AG08395 (cell line): ENCODE measurements at regions not wholly inside any gene's neighbourhood (a gene's known extent, or its start where the extent isn't known, plus 50 kb on each side); places are given as distances from the start of the nearest gene placed in this dataset.

ENCODE experiments used
- DNase-seq: peaks from one replicate; pipeline ENCODE4 v3.0.0; 2012; ENCODE audit warnings: mixed read lengths, low spot score

GRCh38 chr1:195934817-195935553 lies 673.3 kb downstream of the KCNT2 start:
- no peak for DNase-seq

DNA sequence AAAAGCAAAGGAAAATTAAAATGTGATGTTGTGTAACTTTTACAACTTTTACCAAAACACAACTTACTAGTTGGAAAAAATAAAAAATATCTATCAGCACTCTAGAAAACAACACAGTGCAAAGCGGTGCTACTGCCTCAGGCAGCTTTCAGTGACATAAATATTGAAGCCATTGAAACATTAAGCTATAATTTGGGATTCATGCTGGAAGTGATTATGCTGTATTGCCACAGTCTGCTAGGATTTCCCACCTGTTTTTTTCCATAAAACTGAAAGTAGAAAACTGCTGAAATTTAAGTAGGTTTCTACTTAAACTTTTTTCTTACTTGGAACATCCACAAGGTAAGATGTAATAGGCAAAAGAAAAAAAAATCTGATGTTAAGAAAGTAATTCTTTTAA lies 674.4 kb downstream of the KCNT2 start:
- no peak for DNase-seq

- no peak for DNase-seq
These were observed 692.4 kb downstream of the KCNT2 start for GRCh38 chr1:195915826-195916225.

DNA sequence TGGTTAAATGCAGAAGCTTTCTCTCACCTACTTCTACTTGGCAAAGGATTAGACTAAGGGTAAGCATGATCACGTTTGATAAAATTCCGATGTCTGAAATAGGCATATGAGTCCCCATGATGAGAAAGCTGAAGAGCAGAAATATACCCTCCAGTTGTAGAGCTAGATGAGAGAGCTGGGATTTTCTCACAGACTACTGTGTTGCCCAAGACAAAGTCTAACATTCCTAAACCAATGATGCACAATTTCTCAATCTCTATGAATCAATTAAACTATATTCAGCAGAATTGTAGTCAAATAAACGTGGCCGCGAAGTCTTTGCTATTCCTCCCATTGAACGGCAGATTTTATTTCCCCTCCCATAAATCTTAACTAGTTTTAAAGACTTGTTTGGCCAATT lies 699.2 kb downstream of the KCNT2 start:
- DNase-seq, result no peak

GRCh38 chr1:195908121-195908520 lies 700.1 kb downstream of the KCNT2 start:
- peak; percentile 12 for DNase-seq

- no peak for DNase-seq
These were observed 705.0 kb downstream of the KCNT2 start for GRCh38 chr1:195903203-195903602.

DNA sequence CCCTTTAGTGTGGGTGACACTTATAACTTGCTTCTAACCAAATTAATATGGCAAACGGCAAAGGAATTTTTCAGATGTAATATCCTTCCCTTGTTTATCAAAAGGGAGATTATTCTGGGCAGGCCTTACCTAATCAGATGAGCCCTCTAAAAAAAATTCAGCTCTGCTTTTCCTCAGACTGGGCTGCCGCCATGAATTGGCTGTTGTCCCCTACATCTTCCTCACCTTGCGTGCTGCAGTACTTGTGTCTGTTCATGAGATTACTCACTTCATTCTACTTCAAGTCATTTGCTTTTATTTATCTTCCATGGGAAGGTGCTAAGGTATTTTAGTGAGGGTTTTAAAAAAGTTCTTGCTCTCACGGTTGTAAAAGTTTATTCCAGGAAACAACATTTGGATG lies 705.5 kb downstream of the KCNT2 start:
- no peak for DNase-seq

DNA sequence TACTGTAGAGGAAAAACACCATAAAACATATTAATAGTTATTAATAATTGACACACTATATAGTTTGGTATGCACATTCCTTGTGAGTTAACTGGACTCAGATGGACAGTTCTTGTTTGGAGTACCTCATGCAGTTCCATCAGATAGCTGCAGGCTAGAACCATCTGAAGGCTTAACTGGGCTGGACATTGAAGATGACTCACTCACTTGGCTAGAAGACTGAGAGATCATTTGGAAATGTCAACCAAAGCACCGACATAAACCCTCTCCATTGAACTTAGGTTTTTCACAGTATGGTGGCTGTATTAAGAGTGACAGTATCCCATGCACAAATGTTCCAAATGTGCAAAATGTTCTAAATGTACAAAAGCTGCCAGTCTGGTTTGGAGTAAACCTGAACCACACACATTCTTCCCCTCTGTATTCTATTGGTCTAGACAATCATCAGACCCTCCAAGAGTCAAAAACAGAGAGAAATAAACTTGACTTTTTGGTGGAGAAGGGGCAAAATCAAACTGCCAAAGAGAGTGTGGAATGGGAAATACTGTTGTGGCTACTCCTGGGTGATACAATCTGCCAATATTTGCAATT lies 708.4 kb downstream of the KCNT2 start:
- DNase-seq, result peak; percentile 47

GRCh38 chr1:195898924-195899323 lies 709.3 kb downstream of the KCNT2 start:
- no peak for DNase-seq

DNA sequence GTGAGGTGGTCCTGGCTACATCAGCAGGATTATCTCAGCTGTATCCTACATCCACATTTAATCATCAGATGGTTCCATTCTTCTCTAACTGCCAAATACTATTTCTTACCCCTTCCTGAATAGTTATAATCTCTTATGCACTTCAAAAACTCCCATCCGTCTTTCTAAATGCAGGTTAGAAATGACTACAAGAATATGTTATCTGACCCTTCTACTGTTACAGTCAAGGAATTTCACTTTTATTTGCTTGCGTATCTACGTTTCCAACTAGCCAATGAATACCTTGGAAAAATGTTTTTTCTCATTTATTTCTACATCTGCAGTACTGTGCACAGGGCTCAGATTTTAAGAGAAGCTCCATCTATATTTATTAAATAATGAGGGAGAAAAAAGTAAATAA lies 709.9 kb downstream of the KCNT2 start:
- no peak for DNase-seq

GRCh38 chr1:195897076-195897475 lies 711.2 kb downstream of the KCNT2 start:
- DNase-seq, result no peak

- no peak for DNase-seq
These were observed 713.8 kb downstream of the KCNT2 start for GRCh38 chr1:195894411-195894810.

DNA sequence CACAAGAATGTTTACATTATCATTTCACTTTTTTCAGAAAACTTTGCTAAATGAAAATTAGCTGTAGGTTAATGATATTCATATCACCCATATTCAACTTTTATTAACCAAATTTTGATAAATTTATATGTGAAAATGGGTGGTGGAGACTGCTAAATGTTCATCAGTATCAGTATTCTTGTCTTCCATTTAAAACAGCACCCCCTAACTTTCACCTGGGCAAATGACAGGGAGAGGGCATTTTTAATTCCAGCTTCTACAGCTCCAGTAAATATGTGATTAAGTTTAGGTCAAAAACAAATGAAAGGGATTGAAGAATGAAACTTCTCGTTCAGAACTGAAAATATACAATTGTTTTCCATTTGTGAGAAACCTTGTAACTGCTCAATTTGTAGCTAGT lies 722.2 kb downstream of the KCNT2 start:
- DNase-seq, result no peak

DNA sequence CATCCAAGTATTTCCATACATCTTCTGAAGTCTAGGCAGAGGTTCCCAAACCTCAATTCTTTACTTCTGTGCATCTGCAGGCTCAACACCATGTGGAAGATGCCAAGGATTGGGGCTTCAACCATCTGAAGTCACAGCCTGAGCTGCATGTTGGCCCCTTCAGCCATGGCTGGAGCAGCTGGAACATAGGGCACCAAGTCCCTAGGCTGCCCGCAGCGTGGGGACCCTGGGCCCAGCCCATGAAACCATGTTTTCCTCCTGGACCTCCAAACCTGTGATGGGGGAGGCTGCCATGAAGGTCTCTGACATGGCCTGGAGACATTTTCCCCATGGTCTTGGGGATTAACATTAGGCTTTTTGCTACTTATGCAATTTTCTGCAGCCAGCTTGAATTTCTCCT lies 729.8 kb downstream of the KCNT2 start:
- no peak for DNase-seq

- DNase-seq, result no peak
These were observed 731.4 kb downstream of the KCNT2 start for GRCh38 chr1:195876792-195877191.

- DNase-seq, result no peak
These were observed 735.9 kb downstream of the KCNT2 start for GRCh38 chr1:195872376-195872775.

GRCh38 chr1:195867638-195868037 lies 740.6 kb downstream of the KCNT2 start:
- no peak for DNase-seq

DNA sequence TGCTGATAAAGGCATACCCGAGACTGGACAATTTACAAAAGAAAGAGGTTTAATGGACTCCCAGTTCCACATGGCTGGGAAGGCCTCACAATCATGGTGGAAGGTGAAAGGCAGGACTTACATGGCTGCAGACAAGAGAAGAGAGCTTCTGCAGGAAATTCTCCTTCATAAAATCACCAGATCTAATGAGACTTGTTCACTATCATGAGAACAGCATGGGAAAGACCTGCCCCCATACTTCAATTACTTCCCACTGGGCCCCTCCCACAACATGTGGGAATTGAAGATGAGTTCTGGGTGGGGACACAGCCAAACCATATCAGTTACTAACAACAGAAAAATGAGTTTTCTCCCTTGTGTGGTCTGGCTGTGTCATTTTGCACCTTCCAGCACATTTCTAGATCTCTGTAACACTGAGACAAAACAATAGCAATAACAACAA lies 741.4 kb downstream of the KCNT2 start:
- DNase-seq, result no peak

DNA sequence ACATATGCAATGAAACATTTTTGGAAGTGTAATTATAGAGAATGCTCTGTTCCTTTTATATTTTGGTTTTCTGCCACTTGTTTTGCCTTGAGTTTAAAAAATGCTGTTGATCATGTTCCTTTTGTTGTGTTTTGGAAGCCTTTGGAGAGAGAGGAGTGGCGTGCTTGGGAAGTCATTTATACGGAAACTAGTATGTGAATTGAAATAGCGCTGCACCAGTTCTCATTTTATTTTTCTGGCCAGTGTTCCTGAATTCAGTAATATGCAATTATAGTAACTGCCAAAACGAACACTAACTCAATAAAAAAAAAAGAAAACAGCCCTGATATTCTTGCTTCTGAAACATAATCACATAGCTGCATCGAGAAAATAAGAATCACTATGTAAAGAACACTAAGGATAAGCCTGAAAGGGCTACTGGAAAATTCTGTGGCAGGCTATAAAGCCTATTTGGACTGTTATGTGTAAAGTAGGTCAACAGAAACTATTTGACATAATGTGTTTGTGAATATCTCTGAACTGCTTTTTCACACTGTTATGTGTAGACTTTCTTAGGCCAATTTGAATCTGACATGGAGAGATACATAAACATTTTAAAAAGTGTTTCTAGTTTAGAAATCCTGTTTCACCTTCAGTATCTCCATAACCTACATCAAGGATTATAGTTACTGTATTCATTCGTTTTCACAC lies 742.0 kb downstream of the KCNT2 start:
- no peak for DNase-seq

DNA sequence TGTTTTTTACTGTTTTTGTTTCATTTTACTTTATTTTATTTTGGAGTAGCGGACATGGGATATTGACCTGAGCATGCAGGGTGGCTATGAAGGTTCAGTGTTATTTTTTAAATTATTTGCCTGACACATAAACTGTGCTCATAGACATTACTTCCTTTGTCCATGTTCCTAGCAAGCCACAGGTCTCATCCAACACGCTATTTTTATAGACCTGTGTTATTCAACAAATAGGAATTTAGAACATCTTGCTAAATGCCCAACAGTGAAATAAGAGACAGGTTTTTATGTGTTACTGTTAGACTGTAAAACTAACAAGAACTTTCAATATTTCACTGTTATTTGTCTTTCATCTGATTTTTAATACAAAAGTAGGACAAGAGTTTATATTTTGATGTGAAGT lies 756.4 kb downstream of the KCNT2 start:
- DNase-seq, result no peak

DNA sequence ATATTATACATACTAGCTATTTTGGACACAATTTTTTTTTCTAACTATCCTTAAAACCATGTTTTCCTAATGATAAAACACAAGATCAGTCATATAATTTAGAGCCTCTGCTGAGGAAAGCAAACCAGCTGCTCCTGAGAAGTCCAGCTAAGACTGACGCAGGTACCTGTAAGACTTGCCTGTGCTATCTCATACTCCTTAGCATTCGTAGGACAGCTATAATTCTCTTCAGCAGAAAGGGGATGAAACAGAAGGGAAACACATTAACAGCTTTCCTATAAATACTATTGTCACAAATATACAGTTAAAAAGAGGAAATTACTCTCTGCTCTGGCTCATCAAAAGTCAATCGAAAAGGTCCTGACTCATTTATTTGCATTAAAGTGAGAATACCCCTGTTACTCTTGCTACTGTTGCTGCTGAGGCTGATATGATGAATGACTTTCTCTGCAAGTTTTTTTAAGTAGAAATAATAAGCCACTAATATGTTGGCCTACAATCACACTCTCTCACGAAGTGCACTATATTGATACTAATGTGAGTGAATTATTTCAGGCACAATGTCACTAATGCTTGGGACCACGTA lies 757.1 kb downstream of the KCNT2 start:
- no peak for DNase-seq

GRCh38 chr1:195849180-195849579 lies 759.1 kb downstream of the KCNT2 start:
- no peak for DNase-seq
